LNCaP clone FGC (cell line): ENCODE measurements at regions not wholly inside any gene's neighbourhood (a gene's known extent, or its start where the extent isn't known, plus 50 kb on each side); places are given as distances from the start of the nearest gene placed in this dataset.

ENCODE experiments used
- DNase-seq: peaks from one replicate; pipeline ENCODE4 v3.0.0-alpha.2; 2011; ENCODE audit warnings: low read depth
- H3K4me3 ChIP-seq: 2 replicates; pipeline ENCODE4 v1.5.1; 2011; ENCODE audit warnings: mild to moderate bottlenecking, low read depth, low read length, control low read depth
- CTCF ChIP-seq: IDR thresholded peaks from 2 replicates; pipeline ENCODE4 v1.5.1; 2012; ENCODE audit warnings: mild to moderate bottlenecking; ENCODE audit not compliant: control insufficient read depth, insufficient read depth; ENCODE audit errors: extremely low read depth

- no peak for TF ChIP-seq CTCF
- no peak overlapping the region for H3K4me3 ChIP-seq
- no peak for DNase-seq
These were observed 122.4 kb upstream of the NMUR2 start for GRCh38 chr5:152527358-152528052.

GRCh38 chr5:152529440-152529839 is 124.4 kb upstream of the NMUR2 start:
- no peak for TF ChIP-seq CTCF
- DNase-seq: no peak
- H3K4me3 ChIP-seq: no peak overlapping the region

GRCh38 chr5:152532714-152533113 is 127.6 kb upstream of the NMUR2 start:
- DNase-seq: peak; percentile 32
- peak; percentile 62 for TF ChIP-seq CTCF

GRCh38 chr5:152534641-152535040 is 129.6 kb upstream of the NMUR2 start:
- TF ChIP-seq CTCF: no peak
- no peak for DNase-seq
- no peak overlapping the region for H3K4me3 ChIP-seq

More at GRCh38 chr5:152532714-152533113, 127.6 kb upstream of the NMUR2 start:
- no peak overlapping the region for H3K4me3 ChIP-seq

- no peak for TF ChIP-seq CTCF
- DNase-seq: no peak
- H3K4me3 ChIP-seq: no peak overlapping the region
These were observed 137.7 kb upstream of the NMUR2 start for GRCh38 chr5:152542741-152543140.

GRCh38 chr5:152546493-152546892 is 141.4 kb upstream of the NMUR2 start:
- no peak for TF ChIP-seq CTCF
- H3K4me3 ChIP-seq: no peak overlapping the region
- no peak for DNase-seq

GRCh38 chr5:152547202-152547601 is 142.1 kb upstream of the NMUR2 start:
- DNase-seq: no peak
- H3K4me3 ChIP-seq: no peak overlapping the region
- no peak for TF ChIP-seq CTCF
